ENCODE measurements at regions not wholly inside any gene's neighbourhood (a gene's known extent, or its start where the extent isn't known, plus 50 kb on each side); places are given as distances from the start of the nearest gene placed in this dataset.
"Not testable (repeated sequence)": the region's sequence is repeated elsewhere in the genome, so short reads cannot be mapped to it uniquely, and the experiment has no call there.

- peaks cover 10% of the 10 kb centered on the region; the same call in 1 of the 2 replicates for H3K9me3 ChIP-seq (ENCODE audit: insufficient read depth, low read depth, low read length)
- H3K36me3 ChIP-seq (ENCODE audit: insufficient read depth, low read length), result no peaks in the 10 kb centered on the region
- peak overlapping the region; percentile 43 for H3K9ac ChIP-seq (ENCODE audit: low read depth, low read length, poor library complexity, severe bottlenecking)
- H3K27me3 ChIP-seq (ENCODE audit: insufficient read depth, low read length, poor library complexity, severe bottlenecking), result no peaks in the 10 kb centered on the region
- no peaks in the 10 kb centered on the region for H4K20me1 ChIP-seq (ENCODE audit: insufficient read depth, low read length, poor library complexity, severe bottlenecking)
- peak overlapping the region; percentile 32 for H3K4me2 ChIP-seq (ENCODE audit: low read depth, low read length, poor library complexity, severe bottlenecking)
- H3K79me2 ChIP-seq (ENCODE audit: insufficient read depth, low read length), result no peaks in the 10 kb centered on the region
- H3K4me3 ChIP-seq (ENCODE audit: low read length, poor library complexity, severe bottlenecking), result no peak overlapping the region
- H2AFZ ChIP-seq (ENCODE audit: low read length), result peak overlapping the region; percentile 59
- TF ChIP-seq CTCF (conservative IDR thresholded peaks at IDR 0.05; ENCODE audit: low read length) (no peak), EZH2phosphoT487 (IDR thresholded peaks at IDR 0.05; ENCODE audit: borderline replicate concordance) (no peak)
- peaks cover 25% of the 10 kb centered on the region for H3K4me1 ChIP-seq (ENCODE audit: insufficient read depth, low read length, poor library complexity, severe bottlenecking)
- no peaks in the 10 kb centered on the region for H3F3A ChIP-seq (ENCODE audit: low read depth)
- no peaks in the 10 kb centered on the region for H3K9me2 ChIP-seq (replicated peaks; ENCODE audit: low read depth, low read length)
Observed at GRCh38 chr3:177622982-177623617, 425.8 kb upstream of the TBL1XR1 start.

GRCh38 chr3:177624528-177625495 lies 427.5 kb upstream of the TBL1XR1 start:
- TF ChIP-seq CTCF (conservative IDR thresholded peaks at IDR 0.05; ENCODE audit: low read length) (no peak), EZH2phosphoT487 (IDR thresholded peaks at IDR 0.05; ENCODE audit: borderline replicate concordance) (no peak)
- Histone ChIP-seq H3K9me2 (replicated peaks; ENCODE audit: low read depth, low read length) (no peaks in the 10 kb centered on the region), H4K20me1 (ENCODE audit: insufficient read depth, low read length, poor library complexity, severe bottlenecking) (no peaks in the 10 kb centered on the region), H3K4me3 (ENCODE audit: low read length, poor library complexity, severe bottlenecking) (no peak overlapping the region), H3K9me3 (ENCODE audit: insufficient read depth, low read depth, low read length) (peaks cover 20% of the 10 kb centered on the region; the same call in 1 of the 2 replicates), H3K4me1 (ENCODE audit: insufficient read depth, low read length, poor library complexity, severe bottlenecking) (peaks cover 25% of the 10 kb centered on the region), H3K9ac (ENCODE audit: low read depth, low read length, poor library complexity, severe bottlenecking) (no peak overlapping the region), H3K27me3 (ENCODE audit: insufficient read depth, low read length, poor library complexity, severe bottlenecking) (no peaks in the 10 kb centered on the region), H3K79me2 (ENCODE audit: insufficient read depth, low read length) (no peaks in the 10 kb centered on the region), H3F3A (ENCODE audit: low read depth) (no peaks in the 10 kb centered on the region), H2AFZ (ENCODE audit: low read length) (peak overlapping the region; percentile 13), H3K4me2 (ENCODE audit: low read depth, low read length, poor library complexity, severe bottlenecking) (peak overlapping the region; percentile 1), H3K36me3 (ENCODE audit: insufficient read depth, low read length) (no peaks in the 10 kb centered on the region)

- Histone ChIP-seq H3K9ac (ENCODE audit: low read depth, low read length, poor library complexity, severe bottlenecking) (no peak overlapping the region), H3K4me3 (ENCODE audit: low read length, poor library complexity, severe bottlenecking) (no peak overlapping the region), H3K4me2 (ENCODE audit: low read depth, low read length, poor library complexity, severe bottlenecking) (no peak overlapping the region), H3K9me3 (ENCODE audit: insufficient read depth, low read depth, low read length) (peaks cover 20% of the 10 kb centered on the region; the same call in 1 of the 2 replicates), H3K79me2 (ENCODE audit: insufficient read depth, low read length) (no peaks in the 10 kb centered on the region), H2AFZ (ENCODE audit: low read length) (no peak overlapping the region), H3K27me3 (ENCODE audit: insufficient read depth, low read length, poor library complexity, severe bottlenecking) (no peaks in the 10 kb centered on the region), H3K9me2 (replicated peaks; ENCODE audit: low read depth, low read length) (no peaks in the 10 kb centered on the region), H3K4me1 (ENCODE audit: insufficient read depth, low read length, poor library complexity, severe bottlenecking) (peaks cover 25% of the 10 kb centered on the region), H4K20me1 (ENCODE audit: insufficient read depth, low read length, poor library complexity, severe bottlenecking) (no peaks in the 10 kb centered on the region), H3K36me3 (ENCODE audit: insufficient read depth, low read length) (no peaks in the 10 kb centered on the region), H3F3A (ENCODE audit: low read depth) (no peaks in the 10 kb centered on the region)
- TF ChIP-seq EZH2phosphoT487 (IDR thresholded peaks at IDR 0.05; ENCODE audit: borderline replicate concordance), result no peak
- TF ChIP-seq CTCF (conservative IDR thresholded peaks at IDR 0.05; ENCODE audit: low read length), result no peak
Observed at GRCh38 chr3:177626045-177626444, 428.8 kb upstream of the TBL1XR1 start.

- H3F3A ChIP-seq (ENCODE audit: low read depth); H3K4me2 ChIP-seq (ENCODE audit: low read depth, low read length, poor library complexity, severe bottlenecking); H4K20me1 ChIP-seq (ENCODE audit: insufficient read depth, low read length, poor library complexity, severe bottlenecking); H3K36me3 ChIP-seq (ENCODE audit: insufficient read depth, low read length); H2AFZ ChIP-seq (ENCODE audit: low read length); H3K4me3 ChIP-seq (ENCODE audit: low read length, poor library complexity, severe bottlenecking); H3K79me2 ChIP-seq (ENCODE audit: insufficient read depth, low read length); H3K9ac ChIP-seq (ENCODE audit: low read depth, low read length, poor library complexity, severe bottlenecking); H3K27me3 ChIP-seq (ENCODE audit: insufficient read depth, low read length, poor library complexity, severe bottlenecking); H3K9me2 ChIP-seq (replicated peaks; ENCODE audit: low read depth, low read length): not testable (repeated sequence)
- peaks cover 20% of the 10 kb centered on the region; the same call in 1 of the 2 replicates for H3K9me3 ChIP-seq (ENCODE audit: insufficient read depth, low read depth, low read length)
- peaks cover 17% of the 10 kb centered on the region for H3K4me1 ChIP-seq (ENCODE audit: insufficient read depth, low read length, poor library complexity, severe bottlenecking)
Observed at GRCh38 chr3:177628095-177628719, 430.9 kb upstream of the TBL1XR1 start.

Data from Loucy (cell line).